Lower leg skin (tissue), 3 donors: ENCODE measurements at regions not wholly inside any gene's neighbourhood (a gene's known extent, or its start where the extent isn't known, plus 50 kb on each side); places are given as distances from the start of the nearest gene placed in this dataset.

Source experiments
- CTCF ChIP-seq, 3 donors: fragments of 450-650 bp; IDR thresholded peaks; one replicate each; pipeline ENCODE4 v1.5.1; 2016; ENCODE audit warnings: antibody characterized with exemption in 3 of 3, mild to moderate bottlenecking in 3 of 3, moderate library complexity in 2 of 3
- POLR2A ChIP-seq, 2 donors: fragments of 450-650 bp; IDR thresholded peaks; one replicate each; pipeline ENCODE4 v1.6.1; 2016 to 2017; ENCODE audit warnings: antibody characterized with exemption in 2 of 2, mild to moderate bottlenecking in 1 of 2, moderate library complexity in 1 of 2

GRCh38 chr21:27589781-27590180 lies 622.9 kb upstream of the ADAMTS5 start:
- TF ChIP-seq CTCF (IDR thresholded peaks at IDR 0.05) (no peak), POLR2A (IDR thresholded peaks at IDR 0.05) (no peak)
